IPS DF 6.9 (cell line): ENCODE measurements at regions not wholly inside any gene's neighbourhood (a gene's known extent, or its start where the extent isn't known, plus 50 kb on each side); places are given as distances from the start of the nearest gene placed in this dataset.

Source experiments
- DNase-seq: peaks from one replicate; pipeline ENCODE4 v3.0.0-alpha.2; 2013; ENCODE audit warnings: low read depth, low spot score
- H3K27ac ChIP-seq: one replicate; pipeline ENCODE4 v1.5.1; 2013; ENCODE audit warnings: low read length, control low read depth
- H3K27me3 ChIP-seq: 2 replicates; pipeline ENCODE4 v1.6.1; 2013; ENCODE audit warnings: mild to moderate bottlenecking, low read length; ENCODE audit not compliant: control insufficient read depth, insufficient read depth
- H3K36me3 ChIP-seq: 2 replicates; pipeline ENCODE4 v1.6.1; 2013; ENCODE audit warnings: low read length; ENCODE audit not compliant: control insufficient read depth, insufficient read depth
- H3K4me1 ChIP-seq: 2 replicates; pipeline ENCODE4 v1.6.1; 2013; ENCODE audit warnings: low read length; ENCODE audit not compliant: control insufficient read depth, insufficient read depth
- H3K4me3 ChIP-seq: 2 replicates; pipeline ENCODE4 v1.5.1; 2013; ENCODE audit warnings: mild to moderate bottlenecking, low read length
- H3K9me3 ChIP-seq: 2 replicates; pipeline ENCODE4 v1.6.1; 2013; ENCODE audit warnings: low read length, inconsistent platforms; ENCODE audit not compliant: control insufficient read depth, insufficient read depth
- WGBS: extraction: QIAGEN DNeasy Blood & Tissue Kit; methylation state at CpG from one replicate; pipeline ENCODE4 v1.1.7; 2013; ENCODE audit warnings: mixed read lengths, missing lambda C conversion rate; ENCODE audit not compliant: insufficient read length, insufficient coverage; 5-methylcytosine and 5-hydroxymethylcytosine counted together

- no peaks in the 10 kb centered on the region for H3K36me3 ChIP-seq
- no CpG with 5 or more reads among the region's 22 CpGs for WGBS
- H3K27me3 ChIP-seq, result no peaks in the 10 kb centered on the region
- no peak overlapping the region for H3K4me3 ChIP-seq
- H3K9me3 ChIP-seq, result no peaks in the 10 kb centered on the region
- no peaks in the 10 kb centered on the region for H3K4me1 ChIP-seq
- no peak overlapping the region for H3K27ac ChIP-seq
- DNase-seq, result no peak
Observed at GRCh38 chr12:123077298-123078119, 73.4 kb downstream of the PITPNM2 start.

- Histone ChIP-seq H3K27me3 (no peaks in the 10 kb centered on the region), H3K36me3 (no peaks in the 10 kb centered on the region), H3K4me1 (no peaks in the 10 kb centered on the region), H3K4me3 (no peak overlapping the region), H3K9me3 (no peaks in the 10 kb centered on the region), H3K27ac (no peak overlapping the region)
- WGBS, result no CpG with 5 or more reads among the region's 11 CpGs
- DNase-seq, result no peak
Observed at GRCh38 chr12:123076604-123077297, 74.1 kb downstream of the PITPNM2 start.

- DNase-seq, result no peak
- no peaks in the 10 kb centered on the region for H3K27me3 ChIP-seq
- H3K4me1 ChIP-seq, result no peaks in the 10 kb centered on the region
- H3K36me3 ChIP-seq, result no peaks in the 10 kb centered on the region
- no peaks in the 10 kb centered on the region for H3K9me3 ChIP-seq
- no peak overlapping the region for H3K27ac ChIP-seq
- 100% methylated on average over 2 of the region's 16 CpGs for WGBS
- H3K4me3 ChIP-seq, result no peak overlapping the region
Observed at GRCh38 chr12:123075646-123076171, 75.2 kb downstream of the PITPNM2 start.

GRCh38 chr12:123075087-123075645 is 75.7 kb downstream of the PITPNM2 start:
- Histone ChIP-seq H3K27me3 (no peaks in the 10 kb centered on the region), H3K36me3 (no peaks in the 10 kb centered on the region), H3K27ac (no peak overlapping the region), H3K9me3 (no peaks in the 10 kb centered on the region), H3K4me3 (no peak overlapping the region), H3K4me1 (no peaks in the 10 kb centered on the region)
- DNase-seq, result no peak
- WGBS, result no CpG with 5 or more reads among the region's 11 CpGs

- no CpG with 5 or more reads among the region's 8 CpGs for WGBS
- no peak overlapping the region for H3K4me3 ChIP-seq
- no peak overlapping the region for H3K27ac ChIP-seq
- H3K36me3 ChIP-seq, result no peaks in the 10 kb centered on the region
- no peak for DNase-seq
- no peaks in the 10 kb centered on the region for H3K9me3 ChIP-seq
- no peaks in the 10 kb centered on the region for H3K4me1 ChIP-seq
- no peaks in the 10 kb centered on the region for H3K27me3 ChIP-seq
Observed at GRCh38 chr12:123073962-123074801, 76.7 kb downstream of the PITPNM2 start.

GRCh38 chr12:123073292-123073691 is 77.6 kb downstream of the PITPNM2 start:
- WGBS, result no CpG with 5 or more reads among the region's 3 CpGs
- H3K4me1 ChIP-seq, result no peaks in the 10 kb centered on the region
- H3K9me3 ChIP-seq, result no peaks in the 10 kb centered on the region
- no peak overlapping the region for H3K27ac ChIP-seq
- no peak overlapping the region for H3K4me3 ChIP-seq
- H3K36me3 ChIP-seq, result no peaks in the 10 kb centered on the region
- H3K27me3 ChIP-seq, result no peaks in the 10 kb centered on the region
- DNase-seq, result no peak

GRCh38 chr12:123071857-123072256 is 79.0 kb downstream of the PITPNM2 start:
- DNase-seq, result no peak
- Histone ChIP-seq H3K4me3 (no peak overlapping the region), H3K9me3 (no peaks in the 10 kb centered on the region), H3K36me3 (no peaks in the 10 kb centered on the region), H3K4me1 (no peaks in the 10 kb centered on the region), H3K27me3 (no peaks in the 10 kb centered on the region), H3K27ac (no peak overlapping the region)
- WGBS, result no CpG with 5 or more reads among the region's 5 CpGs

GRCh38 chr12:123071099-123071800 is 79.6 kb downstream of the PITPNM2 start:
- Histone ChIP-seq H3K4me1 (no peaks in the 10 kb centered on the region), H3K4me3 (no peak overlapping the region), H3K36me3 (no peaks in the 10 kb centered on the region), H3K27me3 (no peaks in the 10 kb centered on the region), H3K9me3 (no peaks in the 10 kb centered on the region), H3K27ac (no peak overlapping the region)
- no CpG with 5 or more reads among the region's 14 CpGs for WGBS
- DNase-seq, result no peak

- Histone ChIP-seq H3K36me3 (no peaks in the 10 kb centered on the region), H3K4me1 (no peaks in the 10 kb centered on the region), H3K4me3 (no peak overlapping the region), H3K9me3 (no peaks in the 10 kb centered on the region), H3K27ac (no peak overlapping the region), H3K27me3 (no peaks in the 10 kb centered on the region)
- WGBS, result no CpG with 5 or more reads among the region's 14 CpGs
- DNase-seq, result no peak
Observed at GRCh38 chr12:123070267-123071081, 80.4 kb downstream of the PITPNM2 start.
